Fibroblast of lung (primary cell): ENCODE measurements at regions not wholly inside any gene's neighbourhood (a gene's known extent, or its start where the extent isn't known, plus 50 kb on each side); places are given as distances from the start of the nearest gene placed in this dataset.

ENCODE experiments used
- DNase-seq, 2 donors: peaks; one replicate each; pipeline versions ENCODE4 v3.0.0 to v3.0.0-alpha.2; 2010; ENCODE audit warnings: low read depth in 2 of 2
- H2AFZ ChIP-seq: 2 replicates; pipeline ENCODE4 v1.5.1; 2012; ENCODE audit warnings: low read length, control low read depth, inconsistent platforms
- H3K27ac ChIP-seq: 2 replicates; pipeline ENCODE4 v1.5.1; 2011; ENCODE audit warnings: low read length, control low read depth; ENCODE audit not compliant: insufficient read depth
- H3K27me3 ChIP-seq: 2 replicates; pipeline ENCODE4 v1.5.1; 2011; ENCODE audit warnings: mild to moderate bottlenecking, low read length; ENCODE audit not compliant: control insufficient read depth, insufficient read depth
- H3K36me3 ChIP-seq: 2 replicates; pipeline ENCODE4 v1.5.1; 2011; ENCODE audit warnings: low read length; ENCODE audit not compliant: control insufficient read depth, insufficient read depth
- H3K4me1 ChIP-seq: 2 replicates; pipeline ENCODE4 v1.5.1; 2011; ENCODE audit warnings: low read length; ENCODE audit not compliant: control insufficient read depth, insufficient read depth; ENCODE audit errors: extremely low read depth
- H3K4me2 ChIP-seq: 2 replicates; pipeline ENCODE4 v1.5.1; 2011; ENCODE audit warnings: low read length, control low read depth; ENCODE audit not compliant: insufficient read depth; ENCODE audit errors: extremely low read depth
- H3K4me3 ChIP-seq, 4 experiments: fragments of 200-600 bp in 1 of 4; sonication (generic) in 1 of 4; replicated peaks in 1 of 4; 2 replicates each; pipeline ENCODE4 v1.5.1; 2011 to 2016; ENCODE audit warnings: low read length in 4 of 4, low read depth in 3 of 4, mild to moderate bottlenecking in 3 of 4, control low read depth in 2 of 4, inconsistent platforms in 1 of 4, mixed read lengths in 1 of 4; ENCODE audit not compliant: insufficient read depth in 1 of 4; ENCODE audit errors: control extremely low read depth in 1 of 4
- H3K79me2 ChIP-seq: 2 replicates; pipeline ENCODE4 v1.5.1; 2012; ENCODE audit warnings: mild to moderate bottlenecking, low read length, inconsistent platforms; ENCODE audit not compliant: control insufficient read depth, insufficient read depth
- H3K9ac ChIP-seq: 2 replicates; pipeline ENCODE4 v1.5.1; 2011; ENCODE audit warnings: mild to moderate bottlenecking, low read length, control low read depth; ENCODE audit not compliant: insufficient read depth
- H3K9me3 ChIP-seq: 2 replicates; pipeline ENCODE4 v1.5.1; 2012; ENCODE audit warnings: low read depth, low read length; ENCODE audit not compliant: control insufficient read depth, insufficient read depth
- H4K20me1 ChIP-seq: 2 replicates; pipeline ENCODE4 v1.5.1; 2011; ENCODE audit warnings: low read length; ENCODE audit not compliant: control insufficient read depth, insufficient read depth; ENCODE audit errors: extremely low read depth
- EZH2 ChIP-seq: IDR thresholded peaks from 2 replicates; pipeline ENCODE4 v1.5.1; 2012; ENCODE audit warnings: low read length, control low read depth, mild to moderate bottlenecking; ENCODE audit errors: missing control alignments
- TF ChIP-seq, protein P1 (sequence below), 2 donors: IDR thresholded peaks in 1 of 2; conservative IDR thresholded peaks in 1 of 2; 1 replicate in 1 of 2; 2 replicates in 1 of 2; pipeline ENCODE4 v1.5.1; 2011 to 2012; ENCODE audit warnings: low read length in 2 of 2, control low read depth in 1 of 2, inconsistent platforms in 1 of 2, low read depth in 1 of 2, mild to moderate bottlenecking in 1 of 2

DNA sequence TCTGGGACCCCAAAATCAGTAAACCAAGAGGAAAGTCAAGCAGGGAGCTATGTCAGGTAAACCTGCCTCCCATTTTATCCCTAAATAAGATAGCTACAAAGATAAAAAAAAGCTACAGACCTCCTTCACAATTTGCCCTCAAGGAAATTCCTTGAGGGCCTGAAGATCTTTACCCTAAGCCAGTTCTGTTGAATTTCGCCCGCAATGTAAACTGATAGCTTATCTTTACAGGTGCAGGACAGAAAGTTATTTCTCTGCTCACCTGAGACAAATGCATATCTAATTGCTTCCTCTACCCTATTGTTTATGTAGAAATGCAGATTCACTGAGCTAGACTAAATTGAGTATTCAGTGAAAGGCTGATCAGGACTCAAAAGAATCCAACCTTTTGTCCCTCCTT lies 153.4 kb upstream of the CHRM3 start:
- Histone ChIP-seq H3K9me3 (no peaks in the 10 kb centered on the region), H4K20me1 (no peaks in the 10 kb centered on the region)

DNA sequence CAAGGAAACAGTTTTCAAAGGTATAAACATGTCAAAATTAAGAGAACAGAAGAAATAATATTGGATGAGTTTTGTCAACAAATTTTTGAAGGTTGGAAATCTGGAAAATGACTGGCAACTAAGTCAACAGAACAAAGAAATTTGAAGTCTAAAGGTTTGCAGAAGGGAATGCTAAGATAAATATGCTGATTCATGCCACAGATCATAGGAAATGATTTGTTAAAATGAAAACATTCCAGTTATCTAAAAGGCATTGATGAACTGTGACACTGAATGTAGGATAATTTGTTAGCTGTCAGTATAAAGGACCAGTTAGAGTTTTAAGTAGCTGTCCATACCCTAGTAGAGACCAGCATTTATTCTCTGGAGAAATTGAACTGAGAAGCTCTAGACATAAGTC lies 157.9 kb upstream of the CHRM3 start:
- Histone ChIP-seq H3K36me3 (no peaks in the 10 kb centered on the region), H3K27me3 (no peaks in the 10 kb centered on the region), H3K9me3 (no peaks in the 10 kb centered on the region), H3K9ac (no peak overlapping the region), H3K4me3 (no peak overlapping the region), H3K4me2 (no peak overlapping the region), H3K4me1 (no peaks in the 10 kb centered on the region), H3K27ac (no peak overlapping the region), H2AFZ (no peak overlapping the region), H3K79me2 (no peaks in the 10 kb centered on the region), H4K20me1 (no peaks in the 10 kb centered on the region)
- no peak for TF ChIP-seq EZH2
- TF ChIP-seq, protein P1, sequence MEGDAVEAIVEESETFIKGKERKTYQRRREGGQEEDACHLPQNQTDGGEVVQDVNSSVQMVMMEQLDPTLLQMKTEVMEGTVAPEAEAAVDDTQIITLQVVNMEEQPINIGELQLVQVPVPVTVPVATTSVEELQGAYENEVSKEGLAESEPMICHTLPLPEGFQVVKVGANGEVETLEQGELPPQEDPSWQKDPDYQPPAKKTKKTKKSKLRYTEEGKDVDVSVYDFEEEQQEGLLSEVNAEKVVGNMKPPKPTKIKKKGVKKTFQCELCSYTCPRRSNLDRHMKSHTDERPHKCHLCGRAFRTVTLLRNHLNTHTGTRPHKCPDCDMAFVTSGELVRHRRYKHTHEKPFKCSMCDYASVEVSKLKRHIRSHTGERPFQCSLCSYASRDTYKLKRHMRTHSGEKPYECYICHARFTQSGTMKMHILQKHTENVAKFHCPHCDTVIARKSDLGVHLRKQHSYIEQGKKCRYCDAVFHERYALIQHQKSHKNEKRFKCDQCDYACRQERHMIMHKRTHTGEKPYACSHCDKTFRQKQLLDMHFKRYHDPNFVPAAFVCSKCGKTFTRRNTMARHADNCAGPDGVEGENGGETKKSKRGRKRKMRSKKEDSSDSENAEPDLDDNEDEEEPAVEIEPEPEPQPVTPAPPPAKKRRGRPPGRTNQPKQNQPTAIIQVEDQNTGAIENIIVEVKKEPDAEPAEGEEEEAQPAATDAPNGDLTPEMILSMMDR (conservative IDR thresholded peaks at IDR 0.05 in 1 of 2, IDR thresholded peaks at IDR 0.05 in 1 of 2; ENCODE audit: low read depth in 1 of 2, low read length in 2 of 2), result no peak
- no peak for DNase-seq

More for the DNA sequence above, 153.4 kb upstream of the CHRM3 start:
- no peak overlapping the region for H2AFZ ChIP-seq
- H3K4me1 ChIP-seq, result no peaks in the 10 kb centered on the region
- DNase-seq, result no peak
- no peak overlapping the region for H3K27ac ChIP-seq
- H3K4me2 ChIP-seq, result no peak overlapping the region
- H3K4me3 ChIP-seq, result no peak overlapping the region
- no peaks in the 10 kb centered on the region for H3K79me2 ChIP-seq
- H3K36me3 ChIP-seq, result no peaks in the 10 kb centered on the region
- no peak overlapping the region for H3K9ac ChIP-seq
- no peaks in the 10 kb centered on the region for H3K27me3 ChIP-seq
- TF ChIP-seq, protein P1 (conservative IDR thresholded peaks at IDR 0.05 in 1 of 2, IDR thresholded peaks at IDR 0.05 in 1 of 2; ENCODE audit: low read depth in 1 of 2, low read length in 2 of 2), result no peak
- no peak for TF ChIP-seq EZH2

DNA sequence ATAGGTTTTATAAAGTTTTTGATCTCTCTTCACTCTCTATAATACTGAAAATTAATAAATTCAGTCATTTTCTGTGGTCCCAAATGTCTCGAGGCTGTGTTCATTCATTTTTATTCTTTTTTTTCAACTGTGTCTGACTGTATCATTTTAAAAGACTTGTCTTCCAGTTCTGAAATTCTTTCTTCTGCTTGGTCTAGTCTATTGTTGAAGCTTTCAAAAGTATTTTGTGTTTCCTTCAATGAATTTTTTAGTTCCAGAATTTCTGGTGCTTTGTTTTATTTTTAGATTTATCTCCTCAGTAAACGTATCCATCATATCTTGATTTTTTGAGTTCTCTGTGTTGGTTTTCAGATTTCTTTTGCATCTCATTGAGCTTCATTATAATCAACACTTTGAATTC lies 161.0 kb upstream of the CHRM3 start:
- H3K4me1 ChIP-seq, result no peaks in the 10 kb centered on the region
- no peak overlapping the region for H3K4me2 ChIP-seq
- no peaks in the 10 kb centered on the region for H3K36me3 ChIP-seq
- H3K9me3 ChIP-seq, result no peaks in the 10 kb centered on the region
- H3K4me3 ChIP-seq, result no peak overlapping the region
- no peak overlapping the region for H3K27ac ChIP-seq
- no peaks in the 10 kb centered on the region for H3K79me2 ChIP-seq
- no peak for DNase-seq
- no peak overlapping the region for H2AFZ ChIP-seq
- H3K9ac ChIP-seq, result no peak overlapping the region
- H4K20me1 ChIP-seq, result no peaks in the 10 kb centered on the region
- no peaks in the 10 kb centered on the region for H3K27me3 ChIP-seq
- TF ChIP-seq, protein P1 (conservative IDR thresholded peaks at IDR 0.05 in 1 of 2, IDR thresholded peaks at IDR 0.05 in 1 of 2; ENCODE audit: low read depth in 1 of 2, low read length in 2 of 2), result no peak
- no peak for TF ChIP-seq EZH2
